Skeletal muscle tissue (tissue), 3 donors: ENCODE measurements at regions not wholly inside any gene's neighbourhood (a gene's known extent, or its start where the extent isn't known, plus 50 kb on each side); places are given as distances from the start of the nearest gene placed in this dataset.

Experiments
- H3K27ac ChIP-seq: one replicate; pipeline ENCODE4 v1.7.0; 2013; ENCODE audit warnings: mild to moderate bottlenecking, low read depth, low read length, inconsistent platforms
- H3K27me3 ChIP-seq, 3 donors: one replicate each; pipeline ENCODE4 v1.7.0; 2013; ENCODE audit warnings: low read length in 3 of 3; ENCODE audit not compliant: control insufficient read depth in 3 of 3, insufficient read depth in 3 of 3
- H3K36me3 ChIP-seq, 3 donors: one replicate each; pipeline ENCODE4 v1.7.0; 2013; ENCODE audit warnings: low read length in 3 of 3; ENCODE audit not compliant: control insufficient read depth in 3 of 3, insufficient read depth in 3 of 3
- H3K4me1 ChIP-seq, 3 donors: one replicate each; pipeline ENCODE4 v1.7.0; 2013; ENCODE audit warnings: low read length in 3 of 3, mild to moderate bottlenecking in 3 of 3; ENCODE audit not compliant: control insufficient read depth in 3 of 3, insufficient read depth in 3 of 3
- H3K4me3 ChIP-seq, 3 donors: one replicate each; pipeline ENCODE4 v1.7.0; 2013; ENCODE audit warnings: low read length in 3 of 3
- H3K9ac ChIP-seq, 3 donors: one replicate each; pipeline ENCODE4 v1.7.0; 2013; ENCODE audit warnings: low read length in 3 of 3, mild to moderate bottlenecking in 3 of 3, moderate library complexity in 2 of 3, low read depth in 1 of 3
- H3K9me3 ChIP-seq, 3 donors: one replicate each; pipeline ENCODE4 v1.7.0; 2013; ENCODE audit warnings: low read length in 3 of 3; ENCODE audit not compliant: control insufficient read depth in 3 of 3
- donor health status: Osteomylitis.

- H3K4me1 ChIP-seq, result no peaks in the 10 kb centered on the region
- H3K27me3 ChIP-seq, result no peaks in the 10 kb centered on the region
- H3K9ac ChIP-seq, result no peak overlapping the region
- no peak overlapping the region for H3K4me3 ChIP-seq
- H3K9me3 ChIP-seq, result peaks cover 0 to 4% (median 0%) of the 10 kb centered on the region in 3 donors
- no peaks in the 10 kb centered on the region for H3K36me3 ChIP-seq
- no peak overlapping the region for H3K27ac ChIP-seq
Measured at GRCh38 chr21:25103500-25104207, 503.6 kb downstream of the MRPL39 start.

- no peak overlapping the region for H3K9ac ChIP-seq
- no peaks in the 10 kb centered on the region for H3K9me3 ChIP-seq
- H3K27ac ChIP-seq, result no peak overlapping the region
- H3K27me3 ChIP-seq, result no peaks in the 10 kb centered on the region
- H3K4me3 ChIP-seq, result no peak overlapping the region
- no peaks in the 10 kb centered on the region for H3K36me3 ChIP-seq
- H3K4me1 ChIP-seq, result no peaks in the 10 kb centered on the region
Measured at GRCh38 chr21:25097648-25098047, 509.6 kb downstream of the MRPL39 start.

- H3K27ac ChIP-seq, result no peak overlapping the region
- H3K4me3 ChIP-seq, result no peak overlapping the region
- H3K9me3 ChIP-seq, result no peaks in the 10 kb centered on the region
- H3K4me1 ChIP-seq, result no peaks in the 10 kb centered on the region
- no peak overlapping the region for H3K9ac ChIP-seq
- no peaks in the 10 kb centered on the region for H3K27me3 ChIP-seq
- no peaks in the 10 kb centered on the region for H3K36me3 ChIP-seq
Measured at GRCh38 chr21:25094695-25095094, 512.6 kb downstream of the MRPL39 start.

- no peak overlapping the region for H3K9ac ChIP-seq
- H3K27ac ChIP-seq, result no peak overlapping the region
- no peaks in the 10 kb centered on the region for H3K27me3 ChIP-seq
- H3K36me3 ChIP-seq, result no peaks in the 10 kb centered on the region
- no peaks in the 10 kb centered on the region for H3K4me1 ChIP-seq
- no peaks in the 10 kb centered on the region for H3K9me3 ChIP-seq
- no peak overlapping the region for H3K4me3 ChIP-seq
Measured at GRCh38 chr21:25092441-25093011, 514.8 kb downstream of the MRPL39 start.

- Histone ChIP-seq H3K4me3 (no peak overlapping the region), H3K9me3 (no peaks in the 10 kb centered on the region), H3K27ac (no peak overlapping the region), H3K27me3 (no peaks in the 10 kb centered on the region), H3K36me3 (no peaks in the 10 kb centered on the region), H3K4me1 (no peaks in the 10 kb centered on the region), H3K9ac (no peak overlapping the region)
Measured at GRCh38 chr21:25081096-25081495, 526.2 kb downstream of the MRPL39 start.

GRCh38 chr21:25080661-25081060, 526.6 kb downstream of the MRPL39 start:
- no peak overlapping the region for H3K27ac ChIP-seq
- no peak overlapping the region for H3K4me3 ChIP-seq
- H3K36me3 ChIP-seq, result no peaks in the 10 kb centered on the region
- no peaks in the 10 kb centered on the region for H3K27me3 ChIP-seq
- H3K9ac ChIP-seq, result no peak overlapping the region
- H3K4me1 ChIP-seq, result no peaks in the 10 kb centered on the region
- H3K9me3 ChIP-seq, result no peaks in the 10 kb centered on the region

- H3K27ac ChIP-seq, result no peak overlapping the region
- no peak overlapping the region for H3K4me3 ChIP-seq
- H3K9ac ChIP-seq, result no peak overlapping the region
- H3K9me3 ChIP-seq, result no peaks in the 10 kb centered on the region
- H3K27me3 ChIP-seq, result no peaks in the 10 kb centered on the region
- no peaks in the 10 kb centered on the region for H3K36me3 ChIP-seq
- no peaks in the 10 kb centered on the region for H3K4me1 ChIP-seq
Measured at GRCh38 chr21:25080141-25080540, 527.1 kb downstream of the MRPL39 start.

GRCh38 chr21:25079053-25079452, 528.2 kb downstream of the MRPL39 start:
- Histone ChIP-seq H3K36me3 (no peaks in the 10 kb centered on the region), H3K9me3 (no peaks in the 10 kb centered on the region), H3K4me3 (no peak overlapping the region), H3K27ac (no peak overlapping the region), H3K4me1 (no peaks in the 10 kb centered on the region), H3K9ac (no peak overlapping the region), H3K27me3 (no peaks in the 10 kb centered on the region)

GRCh38 chr21:25062061-25062460, 545.2 kb downstream of the MRPL39 start:
- Histone ChIP-seq H3K9ac (no peak overlapping the region), H3K9me3 (no peaks in the 10 kb centered on the region), H3K27ac (no peak overlapping the region), H3K36me3 (no peaks in the 10 kb centered on the region), H3K4me1 (no peaks in the 10 kb centered on the region), H3K27me3 (no peaks in the 10 kb centered on the region), H3K4me3 (no peak overlapping the region)

GRCh38 chr21:25054689-25055088, 552.6 kb downstream of the MRPL39 start:
- no peak overlapping the region for H3K27ac ChIP-seq
- no peaks in the 10 kb centered on the region for H3K36me3 ChIP-seq
- no peaks in the 10 kb centered on the region for H3K4me1 ChIP-seq
- no peaks in the 10 kb centered on the region for H3K27me3 ChIP-seq
- H3K9ac ChIP-seq, result no peak overlapping the region
- H3K9me3 ChIP-seq, result no peaks in the 10 kb centered on the region
- no peak overlapping the region for H3K4me3 ChIP-seq
